D721Med (cell line): ENCODE measurements at regions not wholly inside any gene's neighbourhood (a gene's known extent, or its start where the extent isn't known, plus 50 kb on each side); places are given as distances from the start of the nearest gene placed in this dataset.

Experiments used
- DNase-seq: peaks from one replicate; pipeline ENCODE4 v3.0.0; 2011; ENCODE audit warnings: low spot score; ENCODE audit not compliant: insufficient read length
- FAIRE-seq: peaks from 2 replicates; lab custom pipeline; 2011; peaks lifted over from hg19 to GRCh38; lab: Jason Lieb, UNC
- CTCF ChIP-seq: IDR thresholded peaks from 2 replicates; pipeline ENCODE4 v1.5.1; 2012; ENCODE audit warnings: mild to moderate bottlenecking, control low read depth; ENCODE audit not compliant: insufficient read depth; ENCODE audit errors: missing control alignments

DNA sequence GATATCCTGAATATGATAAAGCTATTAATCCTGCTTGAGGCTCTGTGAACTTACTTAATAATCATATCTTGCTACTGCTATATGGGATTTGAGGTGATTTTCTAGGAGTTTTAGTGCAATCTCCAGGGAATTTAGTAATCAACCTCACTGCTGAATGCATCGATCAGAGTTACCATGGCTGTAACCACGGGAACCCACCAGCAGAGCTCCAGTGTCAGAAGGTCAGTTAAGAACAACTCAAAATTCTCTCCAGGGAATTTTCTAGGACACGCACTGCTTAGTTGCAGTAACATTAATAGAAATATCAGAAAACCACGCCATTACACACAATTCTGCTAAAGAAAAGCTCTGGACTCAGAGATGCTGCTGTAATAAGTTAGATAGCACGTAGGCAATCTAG is 1477.2 kb upstream of the TENM3 start:
- DNase-seq = no peak
- TF ChIP-seq CTCF = no peak
- FAIRE-seq = no peak

DNA sequence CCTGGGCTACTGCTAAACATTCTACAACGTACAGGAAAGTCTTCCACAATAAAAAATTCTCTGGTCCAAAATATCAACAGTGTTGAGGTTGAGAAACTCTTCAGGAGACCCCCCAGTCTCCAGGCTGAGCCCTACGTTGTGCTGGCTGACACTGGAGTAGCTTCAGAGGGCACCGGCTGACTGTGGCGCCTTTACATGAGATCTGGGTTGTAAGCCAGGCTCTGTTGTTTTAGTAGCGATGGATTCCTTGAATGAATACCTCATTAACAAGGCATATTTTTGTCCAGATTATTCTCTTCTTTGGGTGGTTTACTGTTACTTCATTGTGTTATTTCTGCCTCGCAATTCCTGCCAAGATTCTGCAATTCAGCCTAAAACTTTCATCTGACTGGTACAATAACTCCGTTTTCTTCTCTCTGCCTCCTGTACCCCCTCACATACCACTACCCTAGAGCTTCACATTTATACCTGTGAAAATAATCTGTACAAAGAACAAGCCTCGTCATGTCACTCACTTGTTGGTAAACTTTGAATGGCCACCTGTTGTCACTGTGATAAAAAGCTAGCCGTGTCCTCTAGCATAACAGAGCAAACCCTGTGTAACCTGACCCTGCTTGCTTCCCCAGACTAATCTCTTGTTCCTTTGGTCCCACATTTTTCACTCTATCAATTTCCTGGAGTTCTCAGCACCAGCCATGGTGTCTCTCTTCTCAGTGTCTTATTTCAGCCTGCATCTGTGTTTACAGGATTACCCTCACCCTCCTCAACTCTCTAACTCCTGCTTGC is 1476.1 kb upstream of the TENM3 start:
- FAIRE-seq = no peak
- no peak for DNase-seq
- no peak for TF ChIP-seq CTCF

- no peak for FAIRE-seq
- no peak for TF ChIP-seq CTCF
- DNase-seq = no peak
Observed at GRCh38 chr4:180768610-180769009, 1474.6 kb upstream of the TENM3 start.

- FAIRE-seq (no peak), DNase-seq (no peak)
- TF ChIP-seq CTCF = no peak
Observed at GRCh38 chr4:180769791-180770190, 1473.4 kb upstream of the TENM3 start.

DNA sequence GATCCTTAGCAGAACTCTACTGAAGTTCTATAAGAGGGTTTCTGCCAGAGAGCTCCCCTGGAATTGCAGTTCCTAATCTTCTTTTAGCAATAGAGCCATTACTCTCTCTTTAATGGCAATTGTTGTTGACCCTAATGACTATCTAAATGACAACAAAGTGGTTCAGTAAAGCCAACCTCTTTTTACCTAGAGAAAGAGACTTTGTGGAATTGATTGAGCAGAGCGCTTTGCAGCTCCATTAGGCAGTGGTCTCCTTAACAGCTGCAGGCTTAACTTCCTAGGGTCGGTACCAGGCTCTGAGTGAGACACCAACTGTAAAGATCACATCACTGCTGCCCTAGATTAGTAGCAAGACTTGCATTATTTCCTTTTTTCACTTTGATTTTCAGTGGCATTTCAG is 1472.9 kb upstream of the TENM3 start:
- FAIRE-seq (no peak), DNase-seq (no peak)
- TF ChIP-seq CTCF = no peak

DNA sequence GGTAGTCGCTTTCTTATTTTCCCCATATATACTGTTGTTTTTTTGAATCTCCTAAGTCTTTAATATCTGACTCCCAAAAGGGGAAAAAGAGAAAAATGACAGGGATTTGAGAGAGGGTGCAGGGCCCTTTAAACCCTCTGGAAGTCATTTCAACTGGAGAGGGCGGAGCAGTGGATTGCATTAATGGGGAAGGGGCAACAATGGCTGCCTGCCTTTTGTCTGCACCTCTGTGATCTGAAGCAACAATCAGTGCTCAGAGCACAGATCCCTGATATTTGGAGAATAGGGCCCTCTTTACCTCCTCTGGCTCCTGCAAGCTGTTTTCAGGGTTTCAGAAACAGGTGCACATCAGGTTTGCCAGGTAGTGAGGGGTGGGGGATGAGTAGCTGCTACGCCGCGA is 1458.3 kb upstream of the TENM3 start:
- TF ChIP-seq CTCF = no peak
- FAIRE-seq (no peak), DNase-seq (no peak)

- TF ChIP-seq CTCF = no peak
- DNase-seq = no peak
- FAIRE-seq = no peak
Observed at GRCh38 chr4:180788729-180789128, 1454.5 kb upstream of the TENM3 start.
